SK-N-MC (cell line): ENCODE measurements at regions not wholly inside any gene's neighbourhood (a gene's known extent, or its start where the extent isn't known, plus 50 kb on each side); places are given as distances from the start of the nearest gene placed in this dataset.

Source experiments
- EZH2 ChIP-seq: fragments of 200-600 bp; sonication (generic); IDR thresholded peaks from one replicate; pipeline ENCODE4 v1.6.1; 2017; ENCODE audit warnings: antibody characterized with exemption
- FOXP2 ChIP-seq: optimal IDR thresholded peaks from 2 replicates; pipeline ENCODE3; 2011; ENCODE audit warnings: mild to moderate bottlenecking, moderate library complexity; ENCODE audit not compliant: insufficient read depth; ENCODE audit errors: extremely low read length, control extremely low read depth
- POLR2AphosphoS5 ChIP-seq: IDR thresholded peaks from 2 replicates; pipeline ENCODE4 v1.6.1; 2012; ENCODE audit warnings: mild to moderate bottlenecking, low read depth, low read length, borderline replicate concordance

DNA sequence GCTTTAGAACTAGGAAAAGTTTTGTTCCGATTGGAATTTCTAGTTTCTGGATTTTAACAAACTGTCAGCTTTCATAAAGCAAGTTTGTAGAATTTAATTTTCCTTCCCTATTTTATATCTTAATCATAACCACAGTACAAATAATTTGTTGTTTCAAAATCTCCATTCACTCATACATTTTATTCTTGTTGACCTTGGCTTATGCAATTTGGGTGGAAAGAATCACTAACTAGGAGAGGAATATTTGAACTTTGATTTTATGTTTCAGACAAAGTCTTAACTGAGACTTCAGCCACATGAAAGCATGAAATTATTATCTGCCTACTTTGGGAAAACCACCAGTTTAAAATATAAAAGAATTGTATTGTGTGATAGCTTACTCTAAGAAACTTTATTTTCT, 427.9 kb downstream of the SPRY1 start:
- TF ChIP-seq POLR2AphosphoS5 = no peak
- TF ChIP-seq EZH2 = no peak
- TF ChIP-seq FOXP2 = no peak
